KG1 (cell line): ENCODE measurements at regions not wholly inside any gene's neighbourhood (a gene's known extent, or its start where the extent isn't known, plus 50 kb on each side); places are given as distances from the start of the nearest gene placed in this dataset.
"Not testable (repeated sequence)": the region's sequence is repeated elsewhere in the genome, so short reads cannot be mapped to it uniquely, and the experiment has no call there.

Experiments
- DNase-seq: peaks from one replicate; lab custom pipeline; 2025; lab: John Stamatoyannopoulos, UW

- no peak for DNase-seq
Measured at GRCh38 chr5:15384176-15384575, 115.8 kb upstream of the FBXL7 start.

- DNase-seq: no peak
Measured at GRCh38 chr5:15383469-15383868, 116.5 kb upstream of the FBXL7 start.

GRCh38 chr5:15383021-15383420 lies 117.0 kb upstream of the FBXL7 start:
- DNase-seq: no peak

GRCh38 chr5:15377573-15378340 lies 122.2 kb upstream of the FBXL7 start:
- no peak for DNase-seq

GRCh38 chr5:15376803-15377202 lies 123.2 kb upstream of the FBXL7 start:
- DNase-seq: no peak

- no peak for DNase-seq
Measured at GRCh38 chr5:15376088-15376487, 123.9 kb upstream of the FBXL7 start.

- no peak for DNase-seq
Measured at GRCh38 chr5:15375559-15375958, 124.4 kb upstream of the FBXL7 start.

- DNase-seq: no peak
Measured at GRCh38 chr5:15374886-15375285, 125.1 kb upstream of the FBXL7 start.

GRCh38 chr5:15373151-15373550 lies 126.8 kb upstream of the FBXL7 start:
- DNase-seq: no peak

GRCh38 chr5:15371184-15371583 lies 128.8 kb upstream of the FBXL7 start:
- DNase-seq: no peak

GRCh38 chr5:15368835-15369234 lies 131.1 kb upstream of the FBXL7 start:
- no peak for DNase-seq

- DNase-seq: no peak
Measured at GRCh38 chr5:15367489-15367888, 132.5 kb upstream of the FBXL7 start.

- no peak for DNase-seq
Measured at GRCh38 chr5:15366676-15367391, 133.1 kb upstream of the FBXL7 start.

GRCh38 chr5:15365070-15365469 lies 134.9 kb upstream of the FBXL7 start:
- no peak for DNase-seq

GRCh38 chr5:15363601-15364000 lies 136.4 kb upstream of the FBXL7 start:
- no peak for DNase-seq

GRCh38 chr5:15357092-15357453 lies 142.9 kb upstream of the FBXL7 start:
- DNase-seq: not testable (repeated sequence)

- DNase-seq: not testable (repeated sequence)
Measured at GRCh38 chr5:15356308-15357091, 143.5 kb upstream of the FBXL7 start.

- no peak for DNase-seq
Measured at GRCh38 chr5:15354021-15354420, 146.0 kb upstream of the FBXL7 start.

GRCh38 chr5:15353086-15353645 lies 146.8 kb upstream of the FBXL7 start:
- DNase-seq: no peak

GRCh38 chr5:15350614-15351013 lies 149.4 kb upstream of the FBXL7 start:
- no peak for DNase-seq

GRCh38 chr5:15346738-15347137 lies 153.2 kb upstream of the FBXL7 start:
- no peak for DNase-seq

- DNase-seq: no peak
Measured at GRCh38 chr5:15344954-15345353, 155.0 kb upstream of the FBXL7 start.

- DNase-seq: no peak
Measured at GRCh38 chr5:15338546-15338945, 161.4 kb upstream of the FBXL7 start.
